NB4 (cell line): ENCODE measurements at regions not wholly inside any gene's neighbourhood (a gene's known extent, or its start where the extent isn't known, plus 50 kb on each side); places are given as distances from the start of the nearest gene placed in this dataset.

Source experiments
- CTCF ChIP-seq: IDR thresholded peaks from one replicate; pipeline ENCODE4 v1.5.1; 2012; ENCODE audit warnings: low read depth, low read length
- MYC ChIP-seq: IDR thresholded peaks from 2 replicates; pipeline ENCODE4 v1.6.1; 2011; ENCODE audit warnings: low read depth, low read length
- POLR2A ChIP-seq: IDR thresholded peaks from 2 replicates; pipeline ENCODE4 v1.6.1; 2011; ENCODE audit warnings: mild to moderate bottlenecking; ENCODE audit not compliant: insufficient read length; ENCODE audit errors: extremely low read depth
- TF ChIP-seq, protein P1 (sequence below): IDR thresholded peaks from 2 replicates; pipeline ENCODE4 v1.6.1; 2011; ENCODE audit warnings: low read depth, low read length

GRCh38 chr5:54743581-54743980 is 226.0 kb downstream of the SNX18 start:
- TF ChIP-seq CTCF, result no peak
- TF ChIP-seq, protein P1, sequence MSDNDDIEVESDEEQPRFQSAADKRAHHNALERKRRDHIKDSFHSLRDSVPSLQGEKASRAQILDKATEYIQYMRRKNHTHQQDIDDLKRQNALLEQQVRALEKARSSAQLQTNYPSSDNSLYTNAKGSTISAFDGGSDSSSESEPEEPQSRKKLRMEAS, result no peak
- no peak for TF ChIP-seq POLR2A
- no peak for TF ChIP-seq MYC
